DND-41 (cell line): ENCODE measurements at regions not wholly inside any gene's neighbourhood (a gene's known extent, or its start where the extent isn't known, plus 50 kb on each side); places are given as distances from the start of the nearest gene placed in this dataset.
A peak's percentile ranks its signal among the peaks of the same experiment; 100 is the strongest.

Experiments
- ATAC-seq: fragments of 200-7000 bp; cut with Tn5 transposase; 3 replicates; pipeline ENCODE4 v1.9.1; 2021; ENCODE audit warnings: low read depth; ENCODE audit not compliant: insufficient read depth
- DNase-seq: peaks from one replicate; pipeline ENCODE4 v3.0.0-alpha.2; 2020
- H2AFZ ChIP-seq: 2 replicates; pipeline ENCODE4 v1.6.0; 2012; ENCODE audit warnings: low read depth, low read length
- H3K27ac ChIP-seq: 2 replicates; pipeline ENCODE4 v1.5.1; 2012; ENCODE audit warnings: low read length, inconsistent platforms
- H3K27me3 ChIP-seq: fragments of 200-600 bp; sonication (generic); 2 replicates; pipeline ENCODE4 v1.6.0; 2012; ENCODE audit warnings: low read length, mild to moderate bottlenecking, inconsistent platforms; ENCODE audit not compliant: insufficient read depth, poor library complexity
- H3K36me3 ChIP-seq: 2 replicates; pipeline ENCODE4 v1.5.1; 2012; ENCODE audit warnings: low read length, inconsistent platforms; ENCODE audit not compliant: insufficient read depth
- H3K4me1 ChIP-seq: 2 replicates; pipeline ENCODE4 v1.5.1; 2012; ENCODE audit warnings: mild to moderate bottlenecking, low read length; ENCODE audit not compliant: insufficient read depth
- H3K4me2 ChIP-seq: 2 replicates; pipeline ENCODE4 v1.6.0; 2012; ENCODE audit warnings: mild to moderate bottlenecking, moderate library complexity, low read length, inconsistent platforms; ENCODE audit not compliant: insufficient read depth
- H3K4me3 ChIP-seq, 2 experiments: fragments of 200-600 bp in 1 of 2; shearing (Covaris generic) in 1 of 2; 2 replicates each; pipeline ENCODE4 v1.5.1; 2012 to 2016; ENCODE audit warnings: inconsistent platforms in 2 of 2, low read length in 2 of 2, mild to moderate bottlenecking in 2 of 2, low read depth in 1 of 2, moderate library complexity in 1 of 2
- H3K79me2 ChIP-seq: 2 replicates; pipeline ENCODE4 v1.6.0; 2012; ENCODE audit warnings: low read length, inconsistent platforms; ENCODE audit not compliant: insufficient read depth
- H3K9ac ChIP-seq: 2 replicates; pipeline ENCODE4 v1.6.0; 2012; ENCODE audit warnings: low read depth, mild to moderate bottlenecking, inconsistent platforms, low read length, moderate library complexity
- H3K9me3 ChIP-seq: 2 replicates; pipeline ENCODE4 v1.5.1; 2012; ENCODE audit warnings: low read length, moderate library complexity, mild to moderate bottlenecking, inconsistent platforms; ENCODE audit not compliant: insufficient read depth, severe bottlenecking
- H4K20me1 ChIP-seq: 2 replicates; pipeline ENCODE4 v1.6.0; 2012; ENCODE audit warnings: low read length; ENCODE audit not compliant: insufficient read depth
- CTCF ChIP-seq: IDR thresholded peaks from 2 replicates; pipeline ENCODE4 v1.5.1; 2012; ENCODE audit warnings: borderline replicate concordance, low read length, moderate library complexity, mild to moderate bottlenecking; ENCODE audit not compliant: poor library complexity, severe bottlenecking; ENCODE audit errors: extremely low read depth
- EZH2 ChIP-seq: IDR thresholded peaks from 3 replicates; pipeline ENCODE4 v1.6.1; 2012; ENCODE audit warnings: borderline replicate concordance, low read depth, mild to moderate bottlenecking, moderate library complexity, low read length, inconsistent platforms; ENCODE audit not compliant: severe bottlenecking

GRCh38 chr3:194250098-194251002 is 100.8 kb downstream of the CPN2 start:
- Histone ChIP-seq H3K4me1 (peaks cover 68% of the 10 kb centered on the region), H3K9ac (peak overlapping the region; percentile 5; the same call in 1 of the 2 replicates), H3K27ac (peak overlapping the region; percentile 65), H4K20me1 (no peaks in the 10 kb centered on the region), H2AFZ (no peak overlapping the region), H3K27me3 (no peaks in the 10 kb centered on the region), H3K36me3 (no peaks in the 10 kb centered on the region), H3K79me2 (no peaks in the 10 kb centered on the region), H3K4me3 (no peak overlapping the region), H3K9me3 (no peaks in the 10 kb centered on the region), H3K4me2 (no peak overlapping the region)
- no peak for TF ChIP-seq EZH2
- no peak for TF ChIP-seq CTCF
- peak; percentile 2; the same call in 1 of the 3 replicates for ATAC-seq
- no peak for DNase-seq

- Histone ChIP-seq H3K79me2 (no peaks in the 10 kb centered on the region), H3K4me2 (no peak overlapping the region), H3K27ac (peak overlapping the region; percentile 65), H2AFZ (no peak overlapping the region), H3K9me3 (no peaks in the 10 kb centered on the region), H3K9ac (no peak overlapping the region), H3K36me3 (no peaks in the 10 kb centered on the region), H3K4me1 (peaks cover 75% of the 10 kb centered on the region), H3K27me3 (no peaks in the 10 kb centered on the region), H3K4me3 (no peak overlapping the region), H4K20me1 (no peaks in the 10 kb centered on the region)
- ATAC-seq (no peak), DNase-seq (no peak)
- TF ChIP-seq CTCF = no peak
- no peak for TF ChIP-seq EZH2
Measured at GRCh38 chr3:194251007-194251406, 100.1 kb downstream of the CPN2 start.

- no peaks in the 10 kb centered on the region for H3K9me3 ChIP-seq
- no peak overlapping the region for H2AFZ ChIP-seq
- no peak overlapping the region for H3K4me3 ChIP-seq
- no peaks in the 10 kb centered on the region for H3K36me3 ChIP-seq
- H3K27me3 ChIP-seq = no peaks in the 10 kb centered on the region
- H3K27ac ChIP-seq = peak overlapping the region; percentile 65
- TF ChIP-seq EZH2 = no peak
- H3K9ac ChIP-seq = no peak overlapping the region
- no peak overlapping the region for H3K4me2 ChIP-seq
- H3K79me2 ChIP-seq = no peaks in the 10 kb centered on the region
- no peak for DNase-seq
- no peak for ATAC-seq
- no peaks in the 10 kb centered on the region for H4K20me1 ChIP-seq
- H3K4me1 ChIP-seq = peaks cover 79% of the 10 kb centered on the region
Measured at GRCh38 chr3:194251461-194251860, 99.7 kb downstream of the CPN2 start.

GRCh38 chr3:194251891-194252560 is 99.1 kb downstream of the CPN2 start:
- TF ChIP-seq CTCF (no peak), EZH2 (no peak)
- no peak for ATAC-seq
- no peaks in the 10 kb centered on the region for H4K20me1 ChIP-seq
- peaks cover 85% of the 10 kb centered on the region for H3K4me1 ChIP-seq
- no peaks in the 10 kb centered on the region for H3K36me3 ChIP-seq
- H3K9me3 ChIP-seq = no peaks in the 10 kb centered on the region
- no peak overlapping the region for H3K4me3 ChIP-seq
- H3K9ac ChIP-seq = no peak overlapping the region
- no peak overlapping the region for H3K4me2 ChIP-seq
- H3K27me3 ChIP-seq = no peaks in the 10 kb centered on the region
- H2AFZ ChIP-seq = no peak overlapping the region
- peak overlapping the region; percentile 65 for H3K27ac ChIP-seq
- H3K79me2 ChIP-seq = no peaks in the 10 kb centered on the region
- no peak for DNase-seq
